ENCODE measurements at regions not wholly inside any gene's neighbourhood (a gene's known extent, or its start where the extent isn't known, plus 50 kb on each side); places are given as distances from the start of the nearest gene placed in this dataset.

GRCh38 chr2:228723599-228723998 is 542.1 kb upstream of the SPHKAP start:
- no peak for TF ChIP-seq CTCF (IDR thresholded peaks at IDR 0.05; ENCODE audit: insufficient read depth, low read length)
- no peak for TF ChIP-seq POLR2AphosphoS5 (IDR thresholded peaks at IDR 0.05; ENCODE audit: low read depth)
- TF ChIP-seq REST (IDR thresholded peaks at IDR 0.05; ENCODE audit: insufficient replicate concordance, low read depth) = no peak
- no peak for TF ChIP-seq GABPA (IDR thresholded peaks at IDR 0.05; ENCODE audit: low read depth)
- TF ChIP-seq SPI1 (IDR thresholded peaks at IDR 0.05; ENCODE audit: borderline replicate concordance, low read depth) = no peak

All from HL-60 (cell line).